ENCODE measurements at regions not wholly inside any gene's neighbourhood (a gene's known extent, or its start where the extent isn't known, plus 50 kb on each side); places are given as distances from the start of the nearest gene placed in this dataset.

DNA sequence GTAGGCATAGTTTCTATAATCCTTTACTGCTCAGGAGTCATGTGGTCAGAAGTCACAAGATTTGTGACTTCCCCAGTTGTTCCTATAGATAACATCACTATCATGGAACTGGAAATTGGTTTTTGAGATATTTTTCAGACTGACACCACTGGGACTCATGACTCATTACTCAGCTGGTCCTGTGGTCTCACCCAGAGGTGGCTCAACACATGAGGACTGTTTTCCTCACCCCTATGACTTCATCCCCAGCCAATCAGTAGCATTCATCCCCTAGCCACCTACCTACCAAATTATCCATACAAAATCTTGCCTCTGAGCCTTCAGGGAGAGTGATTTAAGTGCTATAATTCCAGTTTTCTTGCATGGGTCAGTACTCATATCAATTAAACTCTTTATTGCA, 1217.7 kb downstream of the EPHA7 start:
- FAIRE-seq (no peak), DNase-seq (no peak)
- no peak overlapping the region for H3K27ac ChIP-seq (ENCODE audit: low read depth in 1 of 3, low read length in 2 of 3)
- H3K9me3 ChIP-seq (ENCODE audit: control insufficient read depth in 2 of 2, insufficient read depth in 1 of 2, low read depth in 1 of 2, low read length in 1 of 2): peaks cover 0 to 4% of the 10 kb centered on the region in 2 donors
- H3K27me3 ChIP-seq (ENCODE audit: control insufficient read depth in 3 of 3, insufficient read depth in 3 of 3, low read length in 3 of 3): no peaks in the 10 kb centered on the region
- H3K4me1 ChIP-seq (ENCODE audit: control insufficient read depth in 3 of 3, insufficient read depth in 2 of 3, low read depth in 1 of 3, low read length in 2 of 3): no peaks in the 10 kb centered on the region
- no peak overlapping the region for H3K4me3 ChIP-seq (ENCODE audit: low read depth in 1 of 3, low read length in 3 of 3)
- no peaks in the 10 kb centered on the region for H3K36me3 ChIP-seq (ENCODE audit: control insufficient read depth in 3 of 3, insufficient read depth in 2 of 3, low read depth in 1 of 3, low read length in 3 of 3)

DNA sequence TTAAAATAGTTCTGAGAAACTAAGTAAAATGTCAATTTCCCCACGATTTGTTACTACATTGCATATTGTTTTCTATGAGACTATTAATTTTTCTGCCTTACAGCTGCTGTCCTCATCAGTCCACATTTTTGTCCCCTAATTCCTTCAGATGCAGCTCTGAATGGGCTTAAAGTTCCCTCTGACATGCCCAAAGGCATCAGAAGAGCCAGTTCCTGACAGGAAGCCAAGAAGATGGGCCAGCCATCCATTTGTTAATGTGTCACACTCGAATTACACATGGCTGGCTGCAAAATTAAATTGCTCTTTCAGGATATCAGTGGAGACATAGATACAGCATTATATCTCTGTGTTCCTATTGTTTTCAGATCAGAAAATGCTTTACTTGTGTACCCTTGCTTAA, 1223.0 kb downstream of the EPHA7 start:
- Histone ChIP-seq H3K4me3 (ENCODE audit: low read depth in 1 of 3, low read length in 3 of 3) (no peak overlapping the region), H3K27ac (ENCODE audit: low read depth in 1 of 3, low read length in 2 of 3) (no peak overlapping the region), H3K4me1 (ENCODE audit: control insufficient read depth in 3 of 3, insufficient read depth in 2 of 3, low read depth in 1 of 3, low read length in 2 of 3) (no peaks in the 10 kb centered on the region), H3K36me3 (ENCODE audit: control insufficient read depth in 3 of 3, insufficient read depth in 2 of 3, low read depth in 1 of 3, low read length in 3 of 3) (no peaks in the 10 kb centered on the region), H3K9me3 (ENCODE audit: control insufficient read depth in 2 of 2, insufficient read depth in 1 of 2, low read depth in 1 of 2, low read length in 1 of 2) (peaks cover 0 to 7% of the 10 kb centered on the region in 2 donors), H3K27me3 (ENCODE audit: control insufficient read depth in 3 of 3, insufficient read depth in 3 of 3, low read length in 3 of 3) (no peaks in the 10 kb centered on the region)
- WGBS, 3 donors: 14 to 33% (median 31%) methylated on average over 2 of the region's 2 CpGs
- DNase-seq (no peak), FAIRE-seq (no peak)

DNA sequence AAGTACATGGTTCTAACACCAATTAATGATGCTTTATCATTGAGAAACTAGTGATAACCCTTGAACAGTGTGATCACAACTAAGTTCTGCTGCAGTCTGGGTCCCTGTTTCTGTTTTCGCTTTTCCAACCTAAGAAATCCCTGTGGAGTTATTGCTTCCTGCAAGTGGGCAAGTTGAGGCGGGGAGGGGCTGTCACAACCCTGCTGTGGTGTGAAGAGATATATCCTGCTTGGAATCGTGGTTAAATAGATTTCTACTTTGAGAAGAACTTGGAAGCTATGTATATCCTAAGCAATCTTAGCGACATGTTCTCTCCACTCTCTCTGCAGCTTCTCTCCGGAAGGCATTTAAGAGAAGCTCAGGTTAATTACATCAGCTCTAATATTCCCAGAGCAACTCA, 1223.6 kb downstream of the EPHA7 start:
- H3K27ac ChIP-seq (ENCODE audit: low read depth in 1 of 3, low read length in 2 of 3): no peak overlapping the region
- FAIRE-seq (no peak), DNase-seq (no peak)
- 70 to 81% (median 77%) methylated on average over 5 of the region's 5 CpGs for WGBS, 3 donors
- no peaks in the 10 kb centered on the region for H3K27me3 ChIP-seq (ENCODE audit: control insufficient read depth in 3 of 3, insufficient read depth in 3 of 3, low read length in 3 of 3)
- peaks cover 0 to 7% of the 10 kb centered on the region in 2 donors for H3K9me3 ChIP-seq (ENCODE audit: control insufficient read depth in 2 of 2, insufficient read depth in 1 of 2, low read depth in 1 of 2, low read length in 1 of 2)
- H3K36me3 ChIP-seq (ENCODE audit: control insufficient read depth in 3 of 3, insufficient read depth in 2 of 3, low read depth in 1 of 3, low read length in 3 of 3): no peaks in the 10 kb centered on the region
- H3K4me3 ChIP-seq (ENCODE audit: low read depth in 1 of 3, low read length in 3 of 3): no peak overlapping the region
- H3K4me1 ChIP-seq (ENCODE audit: control insufficient read depth in 3 of 3, insufficient read depth in 2 of 3, low read depth in 1 of 3, low read length in 2 of 3): no peaks in the 10 kb centered on the region

DNA sequence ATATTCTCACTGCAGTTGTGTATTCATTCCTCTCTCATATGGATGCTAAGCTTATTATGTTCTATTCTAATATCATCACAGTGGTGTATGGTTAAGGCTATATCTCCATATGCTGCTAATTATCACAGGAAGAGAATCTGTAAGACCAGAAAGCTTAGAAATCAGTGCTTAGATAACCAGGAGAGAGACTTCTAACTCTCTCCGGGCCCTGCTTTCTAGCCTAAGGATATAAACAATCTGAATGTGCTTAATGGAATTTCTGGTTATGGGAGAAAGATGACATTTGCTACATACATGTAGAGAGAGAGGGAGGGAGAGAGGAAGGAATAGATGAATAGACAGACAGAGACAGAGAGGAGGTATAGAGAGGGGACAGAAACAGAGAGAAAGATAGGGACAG, 1231.3 kb downstream of the EPHA7 start:
- Histone ChIP-seq H3K27ac (ENCODE audit: low read depth in 1 of 3, low read length in 2 of 3) (no peak overlapping the region), H3K4me3 (ENCODE audit: low read depth in 1 of 3, low read length in 3 of 3) (no peak overlapping the region), H3K27me3 (ENCODE audit: control insufficient read depth in 3 of 3, insufficient read depth in 3 of 3, low read length in 3 of 3) (no peaks in the 10 kb centered on the region), H3K36me3 (ENCODE audit: control insufficient read depth in 3 of 3, insufficient read depth in 2 of 3, low read depth in 1 of 3, low read length in 3 of 3) (no peaks in the 10 kb centered on the region), H3K9me3 (ENCODE audit: control insufficient read depth in 2 of 2, insufficient read depth in 1 of 2, low read depth in 1 of 2, low read length in 1 of 2) (no peaks in the 10 kb centered on the region), H3K4me1 (ENCODE audit: control insufficient read depth in 3 of 3, insufficient read depth in 2 of 3, low read depth in 1 of 3, low read length in 2 of 3) (no peaks in the 10 kb centered on the region)
- FAIRE-seq (no peak), DNase-seq (no peak)
- WGBS, 3 donors: 77 to 89% (median 88%) methylated on average over 1 of the region's 1 CpG

DNA sequence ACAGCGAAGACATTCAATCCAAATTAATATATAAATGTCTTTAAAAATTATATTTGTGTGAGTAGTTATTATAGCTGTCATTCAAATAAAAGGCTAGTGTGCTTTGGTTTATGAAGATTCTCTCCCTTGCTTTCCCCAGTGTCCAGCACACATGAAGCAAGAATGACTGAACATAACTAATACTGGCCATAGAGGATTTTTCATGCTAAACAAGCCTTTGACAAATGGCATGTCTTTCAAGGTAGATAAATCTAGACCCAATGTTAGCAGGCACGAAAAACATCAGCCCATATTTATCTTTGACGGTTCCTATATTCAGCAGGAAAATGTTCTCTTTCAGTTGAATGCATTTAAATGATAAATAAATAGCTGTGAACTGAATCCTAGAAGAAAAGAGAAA, 1234.4 kb downstream of the EPHA7 start:
- DNase-seq: no peak
- Histone ChIP-seq H3K4me1 (ENCODE audit: control insufficient read depth in 3 of 3, insufficient read depth in 2 of 3, low read depth in 1 of 3, low read length in 2 of 3) (no peaks in the 10 kb centered on the region), H3K27me3 (ENCODE audit: control insufficient read depth in 3 of 3, insufficient read depth in 3 of 3, low read length in 3 of 3) (no peaks in the 10 kb centered on the region), H3K9me3 (ENCODE audit: control insufficient read depth in 2 of 2, insufficient read depth in 1 of 2, low read depth in 1 of 2, low read length in 1 of 2) (no peaks in the 10 kb centered on the region), H3K4me3 (ENCODE audit: low read depth in 1 of 3, low read length in 3 of 3) (no peak overlapping the region), H3K36me3 (ENCODE audit: control insufficient read depth in 3 of 3, insufficient read depth in 2 of 3, low read depth in 1 of 3, low read length in 3 of 3) (no peaks in the 10 kb centered on the region), H3K27ac (ENCODE audit: low read depth in 1 of 3, low read length in 2 of 3) (no peak overlapping the region)
- 73 to 82% (median 74%) methylated on average over 3 of the region's 3 CpGs for WGBS, 3 donors
- no peak for FAIRE-seq

DNA sequence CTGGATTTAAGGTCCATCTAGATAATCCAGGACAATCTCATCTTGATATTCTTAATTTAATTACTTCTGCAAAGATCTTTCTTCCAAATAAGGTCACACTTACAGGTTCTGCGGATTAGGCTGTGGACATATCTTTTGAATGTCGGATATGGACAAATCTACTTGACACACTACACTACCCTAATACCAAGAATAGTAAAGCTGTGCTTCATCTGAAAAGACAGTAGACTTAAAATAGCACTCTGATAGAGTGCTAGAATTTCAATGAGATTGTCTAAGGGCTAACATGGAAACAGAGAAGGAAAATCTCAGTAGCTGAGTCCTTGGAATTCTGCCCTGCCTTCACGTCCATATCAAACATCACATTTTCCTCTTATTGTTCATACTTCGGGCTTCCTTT, 1238.0 kb downstream of the EPHA7 start:
- WGBS, 3 donors: 84 to 90% (median 88%) methylated on average over 4 of the region's 4 CpGs
- Histone ChIP-seq H3K27ac (ENCODE audit: low read depth in 1 of 3, low read length in 2 of 3) (no peak overlapping the region), H3K36me3 (ENCODE audit: control insufficient read depth in 3 of 3, insufficient read depth in 2 of 3, low read depth in 1 of 3, low read length in 3 of 3) (no peaks in the 10 kb centered on the region), H3K4me3 (ENCODE audit: low read depth in 1 of 3, low read length in 3 of 3) (no peak overlapping the region), H3K4me1 (ENCODE audit: control insufficient read depth in 3 of 3, insufficient read depth in 2 of 3, low read depth in 1 of 3, low read length in 2 of 3) (no peaks in the 10 kb centered on the region), H3K9me3 (ENCODE audit: control insufficient read depth in 2 of 2, insufficient read depth in 1 of 2, low read depth in 1 of 2, low read length in 1 of 2) (no peaks in the 10 kb centered on the region), H3K27me3 (ENCODE audit: control insufficient read depth in 3 of 3, insufficient read depth in 3 of 3, low read length in 3 of 3) (no peaks in the 10 kb centered on the region)
- DNase-seq: no peak
- no peak for FAIRE-seq

DNA sequence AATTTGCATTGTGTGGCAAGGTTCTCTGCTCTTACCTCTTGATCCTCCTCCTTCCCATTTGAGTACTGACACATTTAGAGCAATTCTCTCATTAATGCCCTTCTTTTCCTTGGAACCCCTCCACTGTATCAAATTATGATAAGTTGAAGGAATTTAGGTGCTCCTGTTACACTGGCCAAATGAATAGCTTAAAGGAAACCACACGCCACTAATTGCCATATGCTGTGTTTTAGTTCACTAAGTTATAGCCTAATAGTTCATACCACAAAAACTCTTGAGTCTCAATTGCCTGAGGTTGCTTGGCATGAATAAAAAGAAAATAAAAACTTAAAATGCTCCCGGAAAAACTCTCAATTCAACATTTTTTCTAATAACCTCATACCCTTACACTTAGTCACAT, 1239.3 kb downstream of the EPHA7 start:
- Histone ChIP-seq H3K27ac (ENCODE audit: low read depth in 1 of 3, low read length in 2 of 3) (no peak overlapping the region), H3K4me3 (ENCODE audit: low read depth in 1 of 3, low read length in 3 of 3) (no peak overlapping the region), H3K4me1 (ENCODE audit: control insufficient read depth in 3 of 3, insufficient read depth in 2 of 3, low read depth in 1 of 3, low read length in 2 of 3) (no peaks in the 10 kb centered on the region), H3K27me3 (ENCODE audit: control insufficient read depth in 3 of 3, insufficient read depth in 3 of 3, low read length in 3 of 3) (no peaks in the 10 kb centered on the region), H3K9me3 (ENCODE audit: control insufficient read depth in 2 of 2, insufficient read depth in 1 of 2, low read depth in 1 of 2, low read length in 1 of 2) (no peaks in the 10 kb centered on the region), H3K36me3 (ENCODE audit: control insufficient read depth in 3 of 3, insufficient read depth in 2 of 3, low read depth in 1 of 3, low read length in 3 of 3) (no peaks in the 10 kb centered on the region)
- WGBS, 3 donors: 85 to 91% (median 86%) methylated on average over 2 of the region's 2 CpGs
- FAIRE-seq: no peak
- no peak for DNase-seq

DNA sequence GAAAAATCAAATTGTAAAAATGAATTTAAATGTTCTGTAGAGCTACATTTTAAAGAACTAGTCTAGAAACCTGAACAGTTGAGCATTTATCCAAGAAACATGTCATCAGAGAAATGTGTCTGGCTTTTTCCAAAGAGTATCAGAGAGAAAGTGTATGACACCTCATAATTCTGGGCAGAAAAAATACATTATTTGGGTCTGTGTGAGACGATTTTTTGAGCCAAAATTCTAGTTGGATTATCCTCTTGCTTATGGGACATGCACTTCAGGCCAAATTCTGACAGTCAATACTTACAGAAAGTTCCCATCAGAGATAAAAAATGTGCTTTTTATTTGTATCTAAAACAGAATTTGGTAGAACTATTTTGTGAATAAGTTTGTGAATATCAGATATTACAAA, 1242.7 kb downstream of the EPHA7 start:
- Histone ChIP-seq H3K36me3 (ENCODE audit: control insufficient read depth in 3 of 3, insufficient read depth in 2 of 3, low read depth in 1 of 3, low read length in 3 of 3) (no peaks in the 10 kb centered on the region), H3K4me1 (ENCODE audit: control insufficient read depth in 3 of 3, insufficient read depth in 2 of 3, low read depth in 1 of 3, low read length in 2 of 3) (no peaks in the 10 kb centered on the region), H3K27me3 (ENCODE audit: control insufficient read depth in 3 of 3, insufficient read depth in 3 of 3, low read length in 3 of 3) (no peaks in the 10 kb centered on the region), H3K9me3 (ENCODE audit: control insufficient read depth in 2 of 2, insufficient read depth in 1 of 2, low read depth in 1 of 2, low read length in 1 of 2) (no peaks in the 10 kb centered on the region), H3K4me3 (ENCODE audit: low read depth in 1 of 3, low read length in 3 of 3) (no peak overlapping the region), H3K27ac (ENCODE audit: low read depth in 1 of 3, low read length in 2 of 3) (no peak overlapping the region)
- FAIRE-seq: no peak
- no peak for DNase-seq
- 18 to 42% (median 36%) methylated on average over 1 of the region's 1 CpG for WGBS, 3 donors

DNA sequence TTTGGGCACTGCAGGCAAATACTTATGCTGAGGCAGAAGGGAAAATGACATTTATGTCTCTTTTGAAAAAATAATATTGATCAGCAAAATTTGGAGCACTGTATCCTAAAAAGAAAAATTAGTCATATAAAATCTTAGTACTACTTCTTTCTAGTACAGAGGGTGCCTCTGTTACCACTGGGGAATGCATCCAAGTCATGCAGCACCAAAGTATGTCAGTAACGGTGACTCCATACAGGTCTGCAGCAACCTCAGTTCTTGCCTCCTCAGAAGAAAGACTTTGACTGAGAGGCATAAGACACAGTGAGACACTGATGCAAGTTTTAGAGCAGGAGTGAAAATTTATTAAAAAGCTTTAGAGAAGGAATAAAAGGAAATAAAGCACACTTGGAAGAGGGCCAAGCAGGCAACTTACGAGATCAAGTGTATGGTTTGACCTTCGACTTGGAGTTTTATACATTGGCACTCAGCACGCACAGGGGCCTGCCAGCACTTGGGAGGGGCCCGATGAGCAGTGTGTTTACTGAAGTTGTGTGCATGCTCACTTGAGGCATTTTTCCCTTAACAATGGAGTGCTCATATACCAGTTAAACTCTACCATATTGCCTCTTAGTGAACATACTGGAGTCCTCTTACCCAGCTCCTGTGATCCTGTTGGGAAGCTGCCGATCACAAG, 1244.8 kb downstream of the EPHA7 start:
- 22 to 53% (median 44%) methylated on average over 6 of the region's 6 CpGs for WGBS, 3 donors
- no peak for FAIRE-seq
- H3K27ac ChIP-seq (ENCODE audit: low read depth in 1 of 3, low read length in 2 of 3): no peak overlapping the region
- no peaks in the 10 kb centered on the region for H3K36me3 ChIP-seq (ENCODE audit: control insufficient read depth in 3 of 3, insufficient read depth in 2 of 3, low read depth in 1 of 3, low read length in 3 of 3)
- no peak overlapping the region for H3K4me3 ChIP-seq (ENCODE audit: low read depth in 1 of 3, low read length in 3 of 3)
- H3K4me1 ChIP-seq (ENCODE audit: control insufficient read depth in 3 of 3, insufficient read depth in 2 of 3, low read depth in 1 of 3, low read length in 2 of 3): no peaks in the 10 kb centered on the region
- H3K9me3 ChIP-seq (ENCODE audit: control insufficient read depth in 2 of 2, insufficient read depth in 1 of 2, low read depth in 1 of 2, low read length in 1 of 2): no peaks in the 10 kb centered on the region
- no peaks in the 10 kb centered on the region for H3K27me3 ChIP-seq (ENCODE audit: control insufficient read depth in 3 of 3, insufficient read depth in 3 of 3, low read length in 3 of 3)
- DNase-seq: peak in 1 of 2 donors; percentile 66
